OCI-LY1 (cell line): ENCODE measurements at regions not wholly inside any gene's neighbourhood (a gene's known extent, or its start where the extent isn't known, plus 50 kb on each side); places are given as distances from the start of the nearest gene placed in this dataset.

Source experiments
- CTCF ChIP-seq: fragments of 200-600 bp; sonication (generic), shearing (Covaris generic); IDR thresholded peaks from 2 replicates; pipeline ENCODE4 v1.5.1; 2017; ENCODE audit warnings: mild to moderate bottlenecking, antibody characterized with exemption, low read length, moderate library complexity, mixed read lengths
- EZH2 ChIP-seq: fragments of 200-600 bp; sonication (generic), shearing (Covaris generic); IDR thresholded peaks from 2 replicates; pipeline ENCODE4 v1.8.0; 2017; ENCODE audit warnings: borderline replicate concordance, mixed run types, mild to moderate bottlenecking, antibody characterized with exemption, low read length, moderate library complexity, mixed read lengths

- TF ChIP-seq CTCF = no peak
- TF ChIP-seq EZH2 = no peak
These were observed 71.1 kb upstream of the SYT1 start for GRCh38 chr12:78793491-78793890.
